ENCODE measurements at regions not wholly inside any gene's neighbourhood (a gene's known extent, or its start where the extent isn't known, plus 50 kb on each side); places are given as distances from the start of the nearest gene placed in this dataset.
"Not testable (repeated sequence)": the region's sequence is repeated elsewhere in the genome, so short reads cannot be mapped to it uniquely, and the experiment has no call there.

GRCh38 chr7:52179934-52180333 lies 855.5 kb upstream of the POM121L12 start:
- TF ChIP-seq POLR2A (IDR thresholded peaks at IDR 0.05) (no peak), CTCF (IDR thresholded peaks at IDR 0.05) (no peak)
- DNase-seq = no peak
- H3K27me3 ChIP-seq = no peaks in the 10 kb centered on the region
- no peak overlapping the region for H3K4me3 ChIP-seq (replicated peaks in 1 of 3)
- WGBS, 2 donors = 93 to 94% methylated on average over 8 of the region's 8 CpGs
- H3K27ac ChIP-seq = no peak overlapping the region
- intact Hi-C loops (cut with DNase I) = no loop called here
- no peaks in the 10 kb centered on the region for H3K9me3 ChIP-seq
- no peaks in the 10 kb centered on the region for H3K36me3 ChIP-seq
- H3K4me1 ChIP-seq = no peaks in the 10 kb centered on the region

DNA sequence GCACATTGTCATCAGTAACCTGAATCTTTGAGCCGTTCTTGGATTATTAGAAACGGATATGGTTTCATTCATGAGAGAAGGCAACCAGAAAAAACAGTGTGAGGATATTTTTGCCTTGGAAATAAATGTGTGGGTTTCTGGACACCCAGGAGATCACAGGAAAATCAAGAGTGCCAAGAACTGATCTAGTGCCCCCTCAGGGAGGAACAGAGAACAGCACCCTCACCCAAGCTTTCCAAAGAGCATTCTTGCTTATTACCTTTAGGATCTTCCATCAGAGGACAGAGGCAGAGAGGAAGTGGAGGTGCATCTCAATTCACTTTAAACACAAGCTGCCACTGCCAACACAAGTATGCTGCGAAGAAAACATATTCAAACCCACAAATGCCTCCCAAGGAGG lies 851.5 kb upstream of the COBL start:
- Histone ChIP-seq H3K36me3 (no peaks in the 10 kb centered on the region), H3K27me3 (no peaks in the 10 kb centered on the region), H3K4me3 (replicated peaks in 1 of 3) (no peak overlapping the region), H3K4me1 (peaks cover 0 to 10% of the 10 kb centered on the region in 2 donors), H3K9me3 (no peaks in the 10 kb centered on the region), H3K27ac (no peak overlapping the region)
- TF ChIP-seq CTCF (IDR thresholded peaks at IDR 0.05) (peak in 1 of 6 experiments; percentile 30), POLR2A (IDR thresholded peaks at IDR 0.05) (no peak)
- WGBS, 2 donors = 80% methylated on average over 3 of the region's 3 CpGs
- no peak for DNase-seq
- intact Hi-C loops (cut with DNase I) = no loop called here

GRCh38 chr7:52163311-52163710 lies 846.7 kb upstream of the COBL start:
- Histone ChIP-seq H3K9me3 (no peaks in the 10 kb centered on the region), H3K27me3 (no peaks in the 10 kb centered on the region), H3K36me3 (no peaks in the 10 kb centered on the region), H3K4me1 (no peaks in the 10 kb centered on the region), H3K4me3 (replicated peaks in 1 of 3) (no peak overlapping the region), H3K27ac (no peak overlapping the region)
- 73 to 84% methylated on average over 2 of the region's 2 CpGs for WGBS, 2 donors
- no peak for DNase-seq
- intact Hi-C loops (cut with DNase I) = no loop called here
- TF ChIP-seq CTCF (IDR thresholded peaks at IDR 0.05) (no peak), POLR2A (IDR thresholded peaks at IDR 0.05) (no peak)

- intact Hi-C loops (cut with DNase I) = no loop called here
- no peaks in the 10 kb centered on the region for H3K36me3 ChIP-seq
- TF ChIP-seq POLR2A (IDR thresholded peaks at IDR 0.05) (no peak), CTCF (IDR thresholded peaks at IDR 0.05) (no peak)
- DNase-seq = no peak
- no peak overlapping the region for H3K27ac ChIP-seq
- H3K9me3 ChIP-seq = no peaks in the 10 kb centered on the region
- H3K4me3 ChIP-seq (replicated peaks in 1 of 3) = no peak overlapping the region
- no peaks in the 10 kb centered on the region for H3K4me1 ChIP-seq
- H3K27me3 ChIP-seq = no peaks in the 10 kb centered on the region
Observed at GRCh38 chr7:52161483-52161882, 844.9 kb upstream of the COBL start.

DNA sequence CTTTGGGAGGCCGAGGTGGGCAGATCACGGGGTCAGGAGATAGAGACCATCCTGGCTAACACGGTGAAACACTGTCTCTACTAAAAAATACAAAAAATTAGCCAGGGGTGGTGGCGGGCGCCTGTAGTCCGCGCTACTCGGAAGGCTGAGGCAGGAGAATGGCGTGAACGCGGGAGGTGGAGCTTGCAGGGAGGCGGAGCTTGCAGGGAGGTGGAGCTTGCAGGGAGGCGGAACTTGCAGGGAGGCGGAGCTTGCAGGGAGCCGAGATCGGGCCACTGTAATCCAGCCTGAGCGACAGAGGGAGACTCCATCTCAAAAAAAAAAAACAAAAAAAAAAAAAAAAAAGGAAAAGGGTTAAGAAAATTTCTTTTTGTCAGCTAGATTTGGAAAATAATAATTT lies 842.8 kb upstream of the COBL start:
- not testable (repeated sequence) for H3K4me3 ChIP-seq (replicated peaks in 1 of 3)
- WGBS, 2 donors = 96 to 97% methylated on average over 17 of the region's 17 CpGs

GRCh38 chr7:52154382-52154781 lies 837.8 kb upstream of the COBL start:
- no peak for DNase-seq
- TF ChIP-seq POLR2A (IDR thresholded peaks at IDR 0.05) (no peak), CTCF (IDR thresholded peaks at IDR 0.05) (no peak)
- Histone ChIP-seq H3K27ac (no peak overlapping the region), H3K36me3 (no peaks in the 10 kb centered on the region), H3K27me3 (no peaks in the 10 kb centered on the region), H3K9me3 (no peaks in the 10 kb centered on the region), H3K4me3 (replicated peaks in 1 of 3) (no peak overlapping the region), H3K4me1 (no peaks in the 10 kb centered on the region)
- intact Hi-C loops (cut with DNase I) = no loop called here
- 83 to 88% methylated on average over 2 of the region's 2 CpGs for WGBS, 2 donors

More for the DNA sequence above, 842.8 kb upstream of the COBL start:
- H3K9me3 ChIP-seq; H3K27me3 ChIP-seq; H3K27ac ChIP-seq; H3K4me1 ChIP-seq; intact Hi-C loops (cut with DNase I); DNase-seq; H3K36me3 ChIP-seq: not testable (repeated sequence)

All from thyroid gland (tissue), 4 donors.